ENCODE measurements at regions not wholly inside any gene's neighbourhood (a gene's known extent, or its start where the extent isn't known, plus 50 kb on each side); places are given as distances from the start of the nearest gene placed in this dataset.

GRCh38 chr22:22976033-22976922, 88.7 kb downstream of the IGLL5 start:
- no peak overlapping the region for H3K4me3 ChIP-seq (ENCODE audit: control insufficient read depth, low read depth, low read length)
- TF ChIP-seq CTCF (IDR thresholded peaks at IDR 0.05; ENCODE audit: control insufficient read depth, insufficient read depth, low read depth, low read length, missing control alignments), result no peak
- DNase-seq (ENCODE audit: low read depth), result no peak

- no peak for TF ChIP-seq CTCF (IDR thresholded peaks at IDR 0.05; ENCODE audit: control insufficient read depth, insufficient read depth, low read depth, low read length, missing control alignments)
These were observed 90.0 kb downstream of the IGLL5 start for GRCh38 chr22:22977479-22978200.

GRCh38 chr22:22978637-22979036, 91.0 kb downstream of the IGLL5 start:
- no peak for DNase-seq (ENCODE audit: low read depth)
- no peak for TF ChIP-seq CTCF (IDR thresholded peaks at IDR 0.05; ENCODE audit: control insufficient read depth, insufficient read depth, low read depth, low read length, missing control alignments)
- H3K4me3 ChIP-seq (ENCODE audit: control insufficient read depth, low read depth, low read length), result no peak overlapping the region

More at GRCh38 chr22:22977479-22978200, 90.0 kb downstream of the IGLL5 start:
- no peak for DNase-seq (ENCODE audit: low read depth)
- no peak overlapping the region for H3K4me3 ChIP-seq (ENCODE audit: control insufficient read depth, low read depth, low read length)

- DNase-seq (ENCODE audit: low read depth), result no peak
- no peak for TF ChIP-seq CTCF (IDR thresholded peaks at IDR 0.05; ENCODE audit: control insufficient read depth, insufficient read depth, low read depth, low read length, missing control alignments)
- no peak overlapping the region for H3K4me3 ChIP-seq (ENCODE audit: control insufficient read depth, low read depth, low read length)
These were observed 91.1 kb upstream of the GNAZ start for GRCh38 chr22:22979121-22979724.

- DNase-seq (ENCODE audit: low read depth), result no peak
- no peak for TF ChIP-seq CTCF (IDR thresholded peaks at IDR 0.05; ENCODE audit: control insufficient read depth, insufficient read depth, low read depth, low read length, missing control alignments)
- no peak overlapping the region for H3K4me3 ChIP-seq (ENCODE audit: control insufficient read depth, low read depth, low read length)
These were observed 90.4 kb upstream of the GNAZ start for GRCh38 chr22:22979954-22980353.

- no peak for TF ChIP-seq CTCF (IDR thresholded peaks at IDR 0.05; ENCODE audit: control insufficient read depth, insufficient read depth, low read depth, low read length, missing control alignments)
- H3K4me3 ChIP-seq (ENCODE audit: control insufficient read depth, low read depth, low read length), result no peak overlapping the region
- no peak for DNase-seq (ENCODE audit: low read depth)
These were observed 88.4 kb upstream of the GNAZ start for GRCh38 chr22:22981670-22982571.

Measured in AG09309 (cell line).